GM18498 (cell line): ENCODE measurements at regions not wholly inside any gene's neighbourhood (a gene's known extent, or its start where the extent isn't known, plus 50 kb on each side); places are given as distances from the start of the nearest gene placed in this dataset.

Experiments used
- ATAC-seq: cut with Tn5 transposase; IDR thresholded peaks from one replicate; pipeline ENCODE4 v1.9.1; 2021; ENCODE audit warnings: mild to moderate bottlenecking, moderate library complexity; ENCODE audit not compliant: unreplicated experiment

GRCh38 chr12:24425601-24425970, 476.1 kb upstream of the SOX5 start:
- no peak for ATAC-seq

GRCh38 chr12:24424889-24425600, 475.6 kb upstream of the SOX5 start:
- ATAC-seq = no peak

GRCh38 chr12:24424376-24424775, 474.9 kb upstream of the SOX5 start:
- no peak for ATAC-seq

- ATAC-seq = no peak
These were observed 474.1 kb upstream of the SOX5 start for GRCh38 chr12:24423611-24424010.

- ATAC-seq = no peak
These were observed 472.3 kb upstream of the SOX5 start for GRCh38 chr12:24421759-24422158.

GRCh38 chr12:24418157-24418556, 468.7 kb upstream of the SOX5 start:
- ATAC-seq = no peak

- ATAC-seq = no peak
These were observed 467.1 kb upstream of the SOX5 start for GRCh38 chr12:24416423-24417109.

GRCh38 chr12:24415934-24416333, 466.5 kb upstream of the SOX5 start:
- ATAC-seq = no peak

- ATAC-seq = no peak
These were observed 465.0 kb upstream of the SOX5 start for GRCh38 chr12:24414480-24414879.

GRCh38 chr12:24411948-24412347, 462.5 kb upstream of the SOX5 start:
- ATAC-seq = no peak

GRCh38 chr12:24409868-24410267, 460.4 kb upstream of the SOX5 start:
- no peak for ATAC-seq

- ATAC-seq = no peak
These were observed 458.8 kb upstream of the SOX5 start for GRCh38 chr12:24408305-24408704.

- no peak for ATAC-seq
These were observed 458.4 kb upstream of the SOX5 start for GRCh38 chr12:24407884-24408283.

- no peak for ATAC-seq
These were observed 454.8 kb upstream of the SOX5 start for GRCh38 chr12:24404086-24404815.

- ATAC-seq = no peak
These were observed 451.1 kb upstream of the SOX5 start for GRCh38 chr12:24400533-24400932.

GRCh38 chr12:24398605-24399004, 449.1 kb upstream of the SOX5 start:
- peak; percentile 79 for ATAC-seq

GRCh38 chr12:24396224-24396623, 446.8 kb upstream of the SOX5 start:
- no peak for ATAC-seq

- no peak for ATAC-seq
These were observed 444.8 kb upstream of the SOX5 start for GRCh38 chr12:24394246-24394645.

- ATAC-seq = no peak
These were observed 443.6 kb upstream of the SOX5 start for GRCh38 chr12:24393071-24393470.

- no peak for ATAC-seq
These were observed 439.9 kb upstream of the SOX5 start for GRCh38 chr12:24389394-24389793.

- ATAC-seq = no peak
These were observed 437.9 kb upstream of the SOX5 start for GRCh38 chr12:24387381-24387780.

- no peak for ATAC-seq
These were observed 437.4 kb upstream of the SOX5 start for GRCh38 chr12:24386836-24387235.
